PC-3 (cell line): ENCODE measurements at regions not wholly inside any gene's neighbourhood (a gene's known extent, or its start where the extent isn't known, plus 50 kb on each side); places are given as distances from the start of the nearest gene placed in this dataset.

Source experiments
- ATAC-seq: fragments of 200-7000 bp; cut with Tn5 transposase; 2 replicates; pipeline ENCODE4 v1.9.1; 2020; ENCODE audit warnings: mild to moderate bottlenecking, moderate library complexity
- BruUV-seq: library from RNA; stranded (reverse); fragments of 400-500 nt; replicated peaks from 2 replicates; lab custom pipeline; 2021; lab: Mats Ljungman, UMichigan
- CTCF ChIA-PET: fragments of 300-600 bp; sonication (Branson Sonifier 250); formaldehyde crosslinking; loops from one replicate; lab custom pipeline; 2022; ENCODE audit warnings: antibody characterized with exemption; lab: Charles Lee
- POLR2A ChIA-PET: fragments of 300-600 bp; sonication (Branson Sonifier 250); formaldehyde crosslinking; loops from one replicate; lab custom pipeline; 2022; ENCODE audit warnings: antibody characterized with exemption; ENCODE audit not compliant: unreplicated experiment; lab: Charles Lee
- DNase-seq: peaks from one replicate; pipeline ENCODE4 v3.0.0-alpha.2; 2015
- H2AFZ ChIP-seq: fragments of 300-600 bp; sonication (generic); 2 replicates; pipeline ENCODE4 v1.6.0; 2016; ENCODE audit warnings: antibody characterized with exemption, low read length
- H3F3A ChIP-seq: fragments of 300-600 bp; sonication (generic); one replicate; pipeline ENCODE4 v1.6.0; 2017; ENCODE audit warnings: antibody characterized with exemption, low read length, control low read depth, mild to moderate bottlenecking; ENCODE audit not compliant: unreplicated experiment
- H3K27ac ChIP-seq: fragments of 300-600 bp; sonication (generic); 2 replicates; pipeline ENCODE4 v1.5.1; 2016; ENCODE audit warnings: mild to moderate bottlenecking, low read length
- H3K27me3 ChIP-seq: fragments of 300-600 bp; sonication (generic); 2 replicates; pipeline ENCODE4 v1.6.1; 2016; ENCODE audit warnings: low read length, mixed read lengths
- H3K36me3 ChIP-seq: fragments of 300-600 bp; sonication (generic); 2 replicates; pipeline ENCODE4 v1.6.1; 2016; ENCODE audit warnings: low read depth, mixed run types, low read length, mixed read lengths
- H3K4me1 ChIP-seq: fragments of 300-600 bp; sonication (generic); 2 replicates; pipeline ENCODE4 v1.5.1; 2016; ENCODE audit warnings: low read length; ENCODE audit not compliant: insufficient read depth
- H3K4me2 ChIP-seq: fragments of 300-600 bp; sonication (generic); 2 replicates; pipeline ENCODE4 v1.6.0; 2016; ENCODE audit warnings: low read length
- H3K4me3 ChIP-seq: fragments of 300-600 bp; sonication (generic); 2 replicates; pipeline ENCODE4 v1.5.1; 2016; ENCODE audit warnings: mild to moderate bottlenecking, low read length, mixed read lengths
- H3K79me2 ChIP-seq: fragments of 300-600 bp; sonication (generic); 2 replicates; pipeline ENCODE4 v1.6.1; 2017; ENCODE audit warnings: low read length, mixed read lengths
- H3K9ac ChIP-seq: fragments of 300-600 bp; sonication (generic); 2 replicates; pipeline ENCODE4 v1.6.0; 2016; ENCODE audit warnings: mild to moderate bottlenecking, low read length
- H3K9me2 ChIP-seq: fragments of 300-600 bp; sonication (generic); replicated peaks from 2 replicates; pipeline ENCODE4 v1.6.1; 2016; ENCODE audit warnings: mixed run types, low read length, mixed read lengths
- H3K9me3 ChIP-seq: fragments of 300-600 bp; sonication (generic); 2 replicates; pipeline ENCODE4 v1.6.1; 2016; ENCODE audit warnings: low read length, mixed read lengths
- H4K20me1 ChIP-seq: fragments of 300-600 bp; sonication (generic); 2 replicates; pipeline ENCODE4 v1.6.1; 2016; ENCODE audit warnings: low read length, mixed read lengths
- CTCF ChIP-seq: fragments of 300-600 bp; sonication (generic); conservative IDR thresholded peaks from 2 replicates; pipeline ENCODE4 v1.5.1; 2017; ENCODE audit warnings: antibody characterized with exemption, low read depth, mild to moderate bottlenecking, low read length
- EZH2 ChIP-seq: fragments of 300-600 bp; sonication (generic); IDR thresholded peaks from one replicate; pipeline ENCODE4 v1.6.1; 2017; ENCODE audit warnings: antibody characterized with exemption, mild to moderate bottlenecking, low read length; ENCODE audit not compliant: unreplicated experiment
- EZH2phosphoT487 ChIP-seq: fragments of 300-600 bp; sonication (generic); IDR thresholded peaks from 2 replicates; pipeline ENCODE4 v1.6.1; 2018; ENCODE audit warnings: mild to moderate bottlenecking, antibody characterized with exemption, low read length, borderline replicate concordance
- intact Hi-C: fragments of 100-400 bp; cut with micrococcal nuclease; formaldehyde crosslinking; loops from 2 replicates; pipeline ENCODE4 v1.9.0; 2023

- Histone ChIP-seq H4K20me1 (no peaks in the 10 kb centered on the region), H3K9ac (no peak overlapping the region), H3K27me3 (no peaks in the 10 kb centered on the region), H3K4me3 (no peak overlapping the region), H3F3A (no peaks in the 10 kb centered on the region), H2AFZ (no peak overlapping the region), H3K9me3 (no peaks in the 10 kb centered on the region), H3K36me3 (no peaks in the 10 kb centered on the region), H3K79me2 (no peaks in the 10 kb centered on the region), H3K4me2 (no peak overlapping the region), H3K9me2 (no peaks in the 10 kb centered on the region), H3K4me1 (no peaks in the 10 kb centered on the region), H3K27ac (no peak overlapping the region)
- ChIA-PET CTCF (no interaction called here), POLR2A (no interaction called here)
- intact Hi-C loops: no loop called here
- ATAC-seq (no peak), DNase-seq (no peak)
- BruUV-seq: no TSS peak
- TF ChIP-seq EZH2: no peak
- no peak for TF ChIP-seq CTCF
- no peak for TF ChIP-seq EZH2phosphoT487
These were observed 156.5 kb upstream of the ZCCHC13 start for GRCh38 chrX:74147439-74147838.

GRCh38 chrX:74138943-74139342 is 165.0 kb upstream of the ZCCHC13 start:
- no peak for DNase-seq
- no peak for ATAC-seq
- TF ChIP-seq EZH2 (no peak), EZH2phosphoT487 (no peak), CTCF (no peak)
- Histone ChIP-seq H2AFZ (no peak overlapping the region), H3K4me1 (no peaks in the 10 kb centered on the region), H3K36me3 (no peaks in the 10 kb centered on the region), H3K9me2 (no peaks in the 10 kb centered on the region), H3K27me3 (no peaks in the 10 kb centered on the region), H3K79me2 (no peaks in the 10 kb centered on the region), H4K20me1 (no peaks in the 10 kb centered on the region), H3F3A (no peaks in the 10 kb centered on the region), H3K9ac (no peak overlapping the region), H3K27ac (no peak overlapping the region), H3K4me3 (no peak overlapping the region), H3K4me2 (no peak overlapping the region), H3K9me3 (no peaks in the 10 kb centered on the region)
- BruUV-seq: no TSS peak
- CTCF ChIA-PET: no interaction called here
- intact Hi-C loops: no loop called here
- POLR2A ChIA-PET: no interaction called here

- Histone ChIP-seq H4K20me1 (no peaks in the 10 kb centered on the region), H2AFZ (no peak overlapping the region), H3K4me2 (no peak overlapping the region), H3K4me3 (no peak overlapping the region), H3K36me3 (no peaks in the 10 kb centered on the region), H3K9me2 (no peaks in the 10 kb centered on the region), H3K4me1 (no peaks in the 10 kb centered on the region), H3K79me2 (no peaks in the 10 kb centered on the region), H3K9ac (no peak overlapping the region), H3K27me3 (no peaks in the 10 kb centered on the region), H3K27ac (no peak overlapping the region), H3K9me3 (no peaks in the 10 kb centered on the region), H3F3A (no peaks in the 10 kb centered on the region)
- DNase-seq: peak; percentile 76
- BruUV-seq: no TSS peak
- intact Hi-C loops: loop anchor here (1.0 kb wide), 3 partner anchors 118 to 278 kb away; no protein-coding TSS in a partner anchor
- peak; percentile 76 for ATAC-seq
- CTCF ChIA-PET: no interaction called here
- POLR2A ChIA-PET: no interaction called here
- TF ChIP-seq CTCF (peak; percentile 73), EZH2 (no peak), EZH2phosphoT487 (no peak)
These were observed 170.7 kb upstream of the ZCCHC13 start for GRCh38 chrX:74133156-74133796.
